ENCODE measurements at regions not wholly inside any gene's neighbourhood (a gene's known extent, or its start where the extent isn't known, plus 50 kb on each side); places are given as distances from the start of the nearest gene placed in this dataset.
A peak's percentile ranks its signal among the peaks of the same experiment; 100 is the strongest.

DNA sequence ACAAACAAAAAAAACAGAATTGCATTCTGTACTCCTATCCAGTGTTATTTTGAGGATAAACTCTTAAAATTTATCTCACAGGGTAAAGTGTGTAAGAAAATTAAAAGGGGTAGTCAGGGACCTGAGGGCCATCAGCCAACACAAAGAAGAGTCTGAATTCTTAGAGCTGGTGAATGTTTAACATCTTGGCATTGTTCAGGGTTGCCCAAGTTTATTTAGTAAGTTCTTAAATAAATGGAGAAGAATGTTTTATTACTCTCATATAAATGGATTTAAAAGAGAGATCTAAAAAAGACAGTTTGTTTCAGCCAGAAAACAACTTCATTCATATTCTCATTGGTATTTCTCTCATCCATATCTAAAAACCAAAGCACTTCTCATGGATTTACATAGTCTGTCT lies 171.7 kb downstream of the LACC1 start:
- Histone ChIP-seq H3K27me3 (ENCODE audit: control insufficient read depth in 3 of 3, insufficient read depth in 3 of 3, low read length in 2 of 3) (no peaks in the 10 kb centered on the region), H3K27ac (ENCODE audit: low read depth in 1 of 2, low read length in 1 of 2) (no peak overlapping the region), H3K4me3 (no peak overlapping the region), H3K9me3 (ENCODE audit: control insufficient read depth in 4 of 4, insufficient read depth in 3 of 4, low read length in 3 of 4) (no peaks in the 10 kb centered on the region), H3K9ac (ENCODE audit: insufficient read depth in 1 of 2, low read length in 2 of 2) (no peak overlapping the region), H3K36me3 (ENCODE audit: control insufficient read depth in 4 of 4, insufficient read depth in 4 of 4, low read length in 4 of 4) (no peaks in the 10 kb centered on the region), H3K4me1 (ENCODE audit: control insufficient read depth in 5 of 5, insufficient read depth in 5 of 5, low read length in 5 of 5) (peaks cover 0 to 27% (median 5%) of the 10 kb centered on the region in 5 donors)
- DNase-seq: peak in 1 of 3 donors; percentile 26
- TF ChIP-seq, protein P1, sequence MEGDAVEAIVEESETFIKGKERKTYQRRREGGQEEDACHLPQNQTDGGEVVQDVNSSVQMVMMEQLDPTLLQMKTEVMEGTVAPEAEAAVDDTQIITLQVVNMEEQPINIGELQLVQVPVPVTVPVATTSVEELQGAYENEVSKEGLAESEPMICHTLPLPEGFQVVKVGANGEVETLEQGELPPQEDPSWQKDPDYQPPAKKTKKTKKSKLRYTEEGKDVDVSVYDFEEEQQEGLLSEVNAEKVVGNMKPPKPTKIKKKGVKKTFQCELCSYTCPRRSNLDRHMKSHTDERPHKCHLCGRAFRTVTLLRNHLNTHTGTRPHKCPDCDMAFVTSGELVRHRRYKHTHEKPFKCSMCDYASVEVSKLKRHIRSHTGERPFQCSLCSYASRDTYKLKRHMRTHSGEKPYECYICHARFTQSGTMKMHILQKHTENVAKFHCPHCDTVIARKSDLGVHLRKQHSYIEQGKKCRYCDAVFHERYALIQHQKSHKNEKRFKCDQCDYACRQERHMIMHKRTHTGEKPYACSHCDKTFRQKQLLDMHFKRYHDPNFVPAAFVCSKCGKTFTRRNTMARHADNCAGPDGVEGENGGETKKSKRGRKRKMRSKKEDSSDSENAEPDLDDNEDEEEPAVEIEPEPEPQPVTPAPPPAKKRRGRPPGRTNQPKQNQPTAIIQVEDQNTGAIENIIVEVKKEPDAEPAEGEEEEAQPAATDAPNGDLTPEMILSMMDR (IDR thresholded peaks at IDR 0.05; ENCODE audit: control extremely low read depth, extremely low read depth): no peak
- ATAC-seq (ENCODE audit: insufficient read depth, low FRiP score): no peak

DNA sequence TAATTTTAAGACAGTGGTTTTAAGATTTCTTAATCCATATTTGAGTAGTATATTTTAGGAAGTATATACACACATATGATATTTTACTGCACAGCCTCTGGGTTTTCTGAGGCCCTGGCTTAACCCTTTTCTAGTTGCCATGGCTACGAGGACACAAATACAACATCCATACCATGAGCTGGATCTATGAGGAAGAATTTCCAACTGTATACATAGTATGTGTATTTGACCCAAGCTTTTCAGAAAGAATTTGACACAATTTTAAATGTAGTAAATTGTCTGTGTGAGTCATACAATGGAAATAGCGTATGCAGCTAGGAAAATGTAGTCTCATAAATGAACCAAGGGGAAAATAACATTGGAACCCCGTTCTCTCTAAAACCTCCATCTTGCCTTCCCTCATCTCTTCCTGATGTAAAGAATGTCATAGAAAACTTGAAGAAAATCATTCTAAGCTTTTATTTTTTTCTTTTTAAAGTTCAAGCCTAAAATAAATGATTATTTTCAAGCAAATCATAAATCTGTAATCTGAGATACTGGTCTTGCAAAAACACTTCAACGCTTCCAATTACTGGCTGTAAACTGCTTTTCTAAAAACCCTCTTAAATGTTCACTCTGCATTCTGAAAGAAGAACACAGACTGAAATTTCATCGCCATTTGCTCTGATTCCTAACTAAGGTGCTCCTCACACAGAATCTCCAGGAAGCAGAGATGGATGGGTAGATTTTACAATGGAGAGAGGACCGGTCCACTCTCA lies 172.4 kb downstream of the LACC1 start:
- TF ChIP-seq, protein P1 (IDR thresholded peaks at IDR 0.05; ENCODE audit: control extremely low read depth, extremely low read depth): no peak
- Histone ChIP-seq H3K27ac (ENCODE audit: low read depth in 1 of 2, low read length in 1 of 2) (peak overlapping the region in 1 of 2 donors; percentile 64), H3K27me3 (ENCODE audit: control insufficient read depth in 3 of 3, insufficient read depth in 3 of 3, low read length in 2 of 3) (no peaks in the 10 kb centered on the region), H3K9ac (ENCODE audit: insufficient read depth in 1 of 2, low read length in 2 of 2) (no peak overlapping the region), H3K4me1 (ENCODE audit: control insufficient read depth in 5 of 5, insufficient read depth in 5 of 5, low read length in 5 of 5) (peaks cover 0 to 27% (median 5%) of the 10 kb centered on the region in 5 donors), H3K36me3 (ENCODE audit: control insufficient read depth in 4 of 4, insufficient read depth in 4 of 4, low read length in 4 of 4) (no peaks in the 10 kb centered on the region), H3K4me3 (no peak overlapping the region), H3K9me3 (ENCODE audit: control insufficient read depth in 4 of 4, insufficient read depth in 3 of 4, low read length in 3 of 4) (no peaks in the 10 kb centered on the region)
- no peak for ATAC-seq (ENCODE audit: insufficient read depth, low FRiP score)
- peak; percentile 64 to 89 (median 79) for DNase-seq
- WGBS, 2 donors: 88 to 92% methylated on average over 6 of the region's 6 CpGs

DNA sequence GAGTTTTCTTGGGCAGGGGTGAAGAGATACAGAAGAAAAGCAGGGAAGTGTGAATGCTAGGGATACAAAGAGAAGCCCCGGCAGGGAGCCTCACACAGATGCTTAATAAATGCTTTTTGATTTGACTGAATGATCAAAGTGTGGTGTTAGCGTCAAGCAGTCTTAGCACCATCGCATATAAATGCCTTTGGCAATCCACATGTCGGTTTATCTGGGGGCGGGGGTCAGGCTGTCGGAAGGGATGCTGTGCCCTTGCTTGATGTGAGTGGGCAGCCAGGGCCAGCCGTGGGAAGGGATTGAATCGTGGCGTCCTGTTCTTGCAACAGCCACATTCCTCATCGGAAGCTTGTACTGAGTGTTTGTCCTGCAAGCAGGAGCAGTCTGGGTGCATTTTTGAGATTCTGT lies 173.1 kb downstream of the LACC1 start:
- 50 to 75% methylated on average over 10 of the region's 10 CpGs for WGBS, 2 donors
- peak overlapping the region; percentile 26 to 64 for H3K27ac ChIP-seq (ENCODE audit: low read depth in 1 of 2, low read length in 1 of 2)
- H3K27me3 ChIP-seq (ENCODE audit: control insufficient read depth in 3 of 3, insufficient read depth in 3 of 3, low read length in 2 of 3): no peaks in the 10 kb centered on the region
- DNase-seq (peak; percentile 73 to 81 (median 78)), ATAC-seq (ENCODE audit: insufficient read depth, low FRiP score) (no peak)
- H3K9ac ChIP-seq (ENCODE audit: insufficient read depth in 1 of 2, low read length in 2 of 2): no peak overlapping the region
- TF ChIP-seq, protein P1 (IDR thresholded peaks at IDR 0.05; ENCODE audit: control extremely low read depth, extremely low read depth): no peak
- no peaks in the 10 kb centered on the region for H3K36me3 ChIP-seq (ENCODE audit: control insufficient read depth in 4 of 4, insufficient read depth in 4 of 4, low read length in 4 of 4)
- no peaks in the 10 kb centered on the region for H3K9me3 ChIP-seq (ENCODE audit: control insufficient read depth in 4 of 4, insufficient read depth in 3 of 4, low read length in 3 of 4)
- peaks cover 0 to 27% (median 5%) of the 10 kb centered on the region in 5 donors for H3K4me1 ChIP-seq (ENCODE audit: control insufficient read depth in 5 of 5, insufficient read depth in 5 of 5, low read length in 5 of 5)
- no peak overlapping the region for H3K4me3 ChIP-seq
